ENCODE measurements at regions not wholly inside any gene's neighbourhood (a gene's known extent, or its start where the extent isn't known, plus 50 kb on each side); places are given as distances from the start of the nearest gene placed in this dataset.

DNA sequence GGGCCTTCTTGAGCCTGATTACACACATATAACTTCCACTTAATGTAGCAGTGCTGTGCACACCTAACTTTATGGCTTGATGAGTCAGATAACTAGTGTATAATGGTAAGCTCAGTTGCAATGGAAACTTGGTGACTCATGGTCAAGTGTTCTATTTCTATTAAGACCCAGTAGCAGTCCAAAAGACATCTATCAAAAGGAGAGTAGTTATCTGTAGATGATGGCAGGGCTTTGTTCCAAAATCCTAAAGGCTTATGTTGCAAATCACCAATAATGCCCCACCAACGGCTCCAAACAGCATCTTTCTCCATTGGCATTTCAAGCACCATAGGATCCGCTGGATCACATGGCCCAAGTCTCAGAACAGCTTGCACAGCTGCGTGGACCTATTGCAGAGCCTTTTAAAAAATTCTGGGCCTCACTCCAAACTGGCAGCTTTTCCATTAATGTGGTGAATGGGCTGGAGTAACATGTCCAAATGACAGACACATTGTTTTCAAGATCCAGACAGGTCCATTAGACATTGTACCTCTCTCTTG lies 566.8 kb upstream of the USP24 start:
- H3K27me3 Mint-ChIP-seq (ENCODE audit: unreplicated experiment), result no peaks in the 10 kb centered on the region
- H3K4me1 Mint-ChIP-seq (ENCODE audit: low read depth, unreplicated experiment), result no peaks in the 10 kb centered on the region
- TF ChIP-seq, protein P1, sequence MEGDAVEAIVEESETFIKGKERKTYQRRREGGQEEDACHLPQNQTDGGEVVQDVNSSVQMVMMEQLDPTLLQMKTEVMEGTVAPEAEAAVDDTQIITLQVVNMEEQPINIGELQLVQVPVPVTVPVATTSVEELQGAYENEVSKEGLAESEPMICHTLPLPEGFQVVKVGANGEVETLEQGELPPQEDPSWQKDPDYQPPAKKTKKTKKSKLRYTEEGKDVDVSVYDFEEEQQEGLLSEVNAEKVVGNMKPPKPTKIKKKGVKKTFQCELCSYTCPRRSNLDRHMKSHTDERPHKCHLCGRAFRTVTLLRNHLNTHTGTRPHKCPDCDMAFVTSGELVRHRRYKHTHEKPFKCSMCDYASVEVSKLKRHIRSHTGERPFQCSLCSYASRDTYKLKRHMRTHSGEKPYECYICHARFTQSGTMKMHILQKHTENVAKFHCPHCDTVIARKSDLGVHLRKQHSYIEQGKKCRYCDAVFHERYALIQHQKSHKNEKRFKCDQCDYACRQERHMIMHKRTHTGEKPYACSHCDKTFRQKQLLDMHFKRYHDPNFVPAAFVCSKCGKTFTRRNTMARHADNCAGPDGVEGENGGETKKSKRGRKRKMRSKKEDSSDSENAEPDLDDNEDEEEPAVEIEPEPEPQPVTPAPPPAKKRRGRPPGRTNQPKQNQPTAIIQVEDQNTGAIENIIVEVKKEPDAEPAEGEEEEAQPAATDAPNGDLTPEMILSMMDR (IDR thresholded peaks at IDR 0.05; ENCODE audit: partially characterized antibody, unreplicated experiment), result no peak
- H3K4me3 Mint-ChIP-seq (ENCODE audit: unreplicated experiment), result no peak overlapping the region
- no peaks in the 10 kb centered on the region for H3K36me3 Mint-ChIP-seq (ENCODE audit: unreplicated experiment)
- no peak overlapping the region for H3K27ac Mint-ChIP-seq (ENCODE audit: unreplicated experiment)
- no peaks in the 10 kb centered on the region for H3K9me3 Mint-ChIP-seq (ENCODE audit: unreplicated experiment)
- DNase-seq, result no peak

DNA sequence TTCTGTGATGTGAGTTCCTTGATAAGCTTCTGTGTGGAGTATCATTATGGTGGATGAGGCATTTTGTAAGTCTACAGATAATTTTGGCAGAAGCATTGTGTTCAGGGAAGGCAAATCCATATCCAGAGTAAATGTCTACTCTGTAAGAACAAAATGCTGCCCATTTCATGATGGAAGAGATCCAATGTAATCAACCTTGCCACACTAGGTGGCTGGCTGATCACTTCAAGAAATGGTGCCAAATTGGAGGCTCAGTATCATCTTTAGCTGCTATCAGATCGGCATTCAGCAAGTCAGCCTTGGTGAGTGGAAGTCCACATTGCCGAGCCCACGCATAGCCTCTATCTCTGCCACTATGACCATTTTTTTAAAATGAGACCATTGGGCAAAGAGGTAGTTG lies 565.8 kb upstream of the USP24 start:
- TF ChIP-seq, protein P1 (IDR thresholded peaks at IDR 0.05; ENCODE audit: partially characterized antibody, unreplicated experiment), result no peak
- no peaks in the 10 kb centered on the region for H3K36me3 Mint-ChIP-seq (ENCODE audit: unreplicated experiment)
- H3K27me3 Mint-ChIP-seq (ENCODE audit: unreplicated experiment), result no peaks in the 10 kb centered on the region
- DNase-seq, result no peak
- H3K4me3 Mint-ChIP-seq (ENCODE audit: unreplicated experiment), result no peak overlapping the region
- no peak overlapping the region for H3K27ac Mint-ChIP-seq (ENCODE audit: unreplicated experiment)
- H3K4me1 Mint-ChIP-seq (ENCODE audit: low read depth, unreplicated experiment), result no peaks in the 10 kb centered on the region
- H3K9me3 Mint-ChIP-seq (ENCODE audit: unreplicated experiment), result no peaks in the 10 kb centered on the region

DNA sequence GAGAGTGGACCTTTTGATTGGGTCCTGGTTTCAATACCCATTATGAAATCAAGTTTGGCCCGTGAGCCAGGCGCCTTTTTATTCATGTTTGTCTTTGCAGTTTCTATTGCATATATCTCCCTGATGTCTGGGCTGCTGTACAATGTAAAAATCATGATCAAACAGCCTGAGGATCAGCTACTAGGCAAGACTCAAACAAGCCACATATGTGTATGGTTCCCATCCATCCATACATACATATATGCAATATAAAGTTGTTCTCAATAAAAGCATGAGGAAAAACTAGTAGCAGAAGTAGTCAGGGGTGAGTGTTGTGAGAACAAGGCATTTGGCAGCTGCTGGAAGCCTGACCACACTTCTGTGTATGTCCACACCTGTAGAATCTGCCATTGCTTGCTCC lies 562.4 kb upstream of the USP24 start:
- no peaks in the 10 kb centered on the region for H3K36me3 Mint-ChIP-seq (ENCODE audit: unreplicated experiment)
- no peak overlapping the region for H3K4me3 Mint-ChIP-seq (ENCODE audit: unreplicated experiment)
- TF ChIP-seq, protein P1 (IDR thresholded peaks at IDR 0.05; ENCODE audit: partially characterized antibody, unreplicated experiment), result no peak
- H3K9me3 Mint-ChIP-seq (ENCODE audit: unreplicated experiment), result no peaks in the 10 kb centered on the region
- no peaks in the 10 kb centered on the region for H3K4me1 Mint-ChIP-seq (ENCODE audit: low read depth, unreplicated experiment)
- no peaks in the 10 kb centered on the region for H3K27me3 Mint-ChIP-seq (ENCODE audit: unreplicated experiment)
- no peak for DNase-seq
- no peak overlapping the region for H3K27ac Mint-ChIP-seq (ENCODE audit: unreplicated experiment)

DNA sequence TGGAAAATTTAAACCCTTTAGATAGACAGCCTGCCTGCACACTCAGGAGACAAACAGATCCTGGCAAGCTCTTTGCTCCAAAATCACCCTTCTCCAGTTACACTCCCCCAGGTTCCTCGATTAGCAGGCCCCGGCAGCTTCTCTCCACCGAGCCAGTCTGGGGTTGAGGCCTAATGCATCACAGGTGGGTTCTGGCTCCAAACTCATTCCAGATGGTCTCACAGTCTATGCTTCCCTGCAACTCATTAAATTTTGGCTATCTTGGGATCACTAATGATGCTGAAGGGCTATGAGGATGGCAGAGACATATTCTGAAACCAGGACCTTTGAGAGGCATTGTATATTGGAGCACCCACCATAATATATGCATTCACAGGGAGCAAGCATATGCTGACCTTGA lies 559.8 kb upstream of the USP24 start:
- no peak overlapping the region for H3K27ac Mint-ChIP-seq (ENCODE audit: unreplicated experiment)
- no peak overlapping the region for H3K4me3 Mint-ChIP-seq (ENCODE audit: unreplicated experiment)
- no peak for DNase-seq
- no peaks in the 10 kb centered on the region for H3K36me3 Mint-ChIP-seq (ENCODE audit: unreplicated experiment)
- no peaks in the 10 kb centered on the region for H3K9me3 Mint-ChIP-seq (ENCODE audit: unreplicated experiment)
- TF ChIP-seq, protein P1 (IDR thresholded peaks at IDR 0.05; ENCODE audit: partially characterized antibody, unreplicated experiment), result no peak
- H3K4me1 Mint-ChIP-seq (ENCODE audit: low read depth, unreplicated experiment), result no peaks in the 10 kb centered on the region
- no peaks in the 10 kb centered on the region for H3K27me3 Mint-ChIP-seq (ENCODE audit: unreplicated experiment)

DNA sequence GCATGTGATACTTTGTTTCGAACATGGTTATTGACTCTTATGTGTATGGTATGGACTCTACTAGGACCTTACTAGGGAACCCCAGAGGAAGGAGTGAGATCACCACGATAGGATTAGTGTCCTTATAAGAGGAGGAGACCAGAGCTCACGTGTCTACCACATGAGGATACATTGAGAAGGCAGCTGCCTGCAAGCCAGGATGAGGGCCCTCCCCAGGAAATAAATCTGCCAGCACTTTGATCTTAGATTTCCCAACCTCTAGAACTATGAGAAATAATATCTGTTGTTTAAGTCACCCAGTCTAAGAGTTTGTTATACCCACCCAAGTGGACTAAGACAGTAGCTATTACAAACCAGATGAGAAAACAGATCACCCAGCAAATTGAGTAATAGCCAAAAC lies 559.3 kb upstream of the USP24 start:
- Mint-ChIP-seq H3K9me3 (ENCODE audit: unreplicated experiment) (no peaks in the 10 kb centered on the region), H3K36me3 (ENCODE audit: unreplicated experiment) (no peaks in the 10 kb centered on the region), H3K27ac (ENCODE audit: unreplicated experiment) (no peak overlapping the region), H3K4me1 (ENCODE audit: low read depth, unreplicated experiment) (no peaks in the 10 kb centered on the region), H3K4me3 (ENCODE audit: unreplicated experiment) (no peak overlapping the region), H3K27me3 (ENCODE audit: unreplicated experiment) (no peaks in the 10 kb centered on the region)
- TF ChIP-seq, protein P1 (IDR thresholded peaks at IDR 0.05; ENCODE audit: partially characterized antibody, unreplicated experiment), result no peak
- DNase-seq, result no peak

All from glutamatergic neuron (in vitro differentiated cells).